ENCODE measurements at regions not wholly inside any gene's neighbourhood (a gene's known extent, or its start where the extent isn't known, plus 50 kb on each side); places are given as distances from the start of the nearest gene placed in this dataset.

- TF ChIP-seq CTCF (IDR thresholded peaks at IDR 0.05) (no peak), POLR2A (IDR thresholded peaks at IDR 0.05) (no peak)
Observed at GRCh38 chr2:199024224-199024623, 433.5 kb downstream of the SATB2 start.
